Astrocyte (in vitro differentiated cells and primary cell): ENCODE measurements at regions not wholly inside any gene's neighbourhood (a gene's known extent, or its start where the extent isn't known, plus 50 kb on each side); places are given as distances from the start of the nearest gene placed in this dataset.

Experiments used
- CTCF ChIP-seq: IDR thresholded peaks from 2 replicates; pipeline ENCODE4 v1.5.1; 2011; ENCODE audit warnings: low read depth, mild to moderate bottlenecking, inconsistent platforms, low read length, moderate library complexity; ENCODE audit not compliant: insufficient read depth
- EZH2 ChIP-seq: IDR thresholded peaks from 2 replicates; pipeline ENCODE4 v1.6.1; 2012; ENCODE audit warnings: mild to moderate bottlenecking, low read length, inconsistent platforms; ENCODE audit not compliant: insufficient read depth

- TF ChIP-seq CTCF, result no peak
- TF ChIP-seq EZH2, result no peak
Measured at GRCh38 chr12:94768398-94769046, 118.2 kb upstream of the TMCC3 start.
